Epithelial cell of prostate (primary cell): ENCODE measurements at regions not wholly inside any gene's neighbourhood (a gene's known extent, or its start where the extent isn't known, plus 50 kb on each side); places are given as distances from the start of the nearest gene placed in this dataset.

Source experiments
- DNase-seq: peaks from one replicate; pipeline ENCODE4 v3.0.0-alpha.2; 2011; ENCODE audit warnings: low read depth, low spot score
- H3K27ac ChIP-seq: fragments of 450-650 bp; 2 replicates; pipeline ENCODE4 v1.5.1; 2017; ENCODE audit warnings: mild to moderate bottlenecking

GRCh38 chr3:34832865-34833508 lies 806.3 kb upstream of the ARPP21 start:
- H3K27ac ChIP-seq = no peak overlapping the region
- DNase-seq = no peak

DNA sequence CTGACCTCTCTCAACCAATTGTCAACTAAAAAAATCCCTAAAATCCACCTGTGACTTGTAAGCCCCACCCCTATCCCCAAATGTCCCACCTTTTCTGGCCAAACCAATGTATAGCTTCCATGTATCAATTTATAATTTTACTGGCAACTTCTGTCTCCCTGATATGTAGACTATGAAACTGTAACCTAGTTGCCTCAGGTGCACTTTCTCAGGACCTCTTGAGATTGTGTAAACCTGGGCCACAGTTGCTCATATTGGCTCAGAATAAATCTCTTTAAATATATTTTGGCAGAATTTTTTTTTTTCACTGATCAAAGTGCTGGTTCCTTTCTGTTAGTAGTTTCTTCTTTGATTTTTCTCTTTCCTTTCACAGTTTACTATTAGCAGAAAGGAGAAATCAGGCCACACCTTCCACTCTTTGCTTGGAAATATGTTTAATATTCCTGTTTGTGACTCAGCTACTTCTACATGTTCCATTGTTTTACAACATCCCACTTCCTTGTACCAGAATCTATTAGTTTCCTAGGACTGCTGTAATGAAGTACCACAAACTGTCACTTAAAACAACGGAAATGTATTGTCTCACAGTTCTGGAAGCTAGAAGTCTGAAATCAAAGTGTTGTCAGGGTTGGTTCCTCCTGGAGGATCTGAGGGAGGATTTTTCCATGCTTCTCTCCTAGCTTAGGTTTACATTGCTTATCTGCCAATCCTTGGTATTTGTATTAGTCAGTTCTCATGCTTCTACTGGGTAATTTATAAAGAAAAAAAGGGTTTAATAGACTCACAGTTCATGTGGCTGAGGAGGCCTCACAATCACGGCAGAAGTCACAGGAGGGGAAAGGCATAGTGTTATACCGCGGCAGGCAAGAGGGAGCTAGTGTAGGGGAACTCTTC lies 801.2 kb upstream of the ARPP21 start:
- H3K27ac ChIP-seq = no peak overlapping the region
- DNase-seq = no peak

DNA sequence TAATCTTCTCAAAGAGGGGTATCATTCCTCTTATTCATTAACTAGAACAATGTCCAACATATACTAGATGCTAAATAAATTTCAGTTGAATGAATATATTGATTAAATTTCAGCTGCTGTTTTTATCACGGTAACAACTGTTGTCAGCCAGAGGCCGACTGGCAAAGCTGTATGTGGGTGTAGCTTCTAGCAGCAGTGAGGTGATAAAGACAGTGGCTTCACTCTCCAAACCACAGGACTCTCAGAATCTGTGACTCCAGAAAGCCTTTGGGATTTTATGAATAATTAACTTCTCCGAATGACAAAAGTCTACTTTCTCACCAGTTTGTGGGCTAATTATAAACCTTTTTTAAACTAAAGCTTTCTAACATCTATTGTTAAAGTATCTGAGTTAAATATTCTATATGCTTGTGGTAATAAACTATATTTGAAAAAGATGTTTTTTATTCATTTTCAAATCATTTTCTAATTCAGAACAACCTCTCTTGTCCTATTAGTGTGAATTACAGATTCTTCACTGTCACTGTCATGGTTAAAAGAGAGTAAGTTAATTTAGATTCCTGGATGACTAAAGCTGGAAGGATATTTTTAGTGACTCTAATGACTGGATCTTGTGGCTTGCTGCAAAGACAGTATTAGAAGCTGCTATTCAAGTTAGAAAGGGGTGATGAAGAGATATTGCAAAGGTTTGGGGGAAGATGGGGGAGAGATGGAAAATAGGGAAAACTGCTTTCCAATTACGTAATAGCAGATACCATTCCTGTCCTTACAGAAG lies 796.4 kb upstream of the ARPP21 start:
- no peak for DNase-seq
- no peak overlapping the region for H3K27ac ChIP-seq

- DNase-seq = no peak
- H3K27ac ChIP-seq = no peak overlapping the region
Observed at GRCh38 chr3:34844323-34844620, 795.1 kb upstream of the ARPP21 start.

GRCh38 chr3:34851137-34851536 lies 788.2 kb upstream of the ARPP21 start:
- H3K27ac ChIP-seq = no peak overlapping the region
- DNase-seq = no peak

DNA sequence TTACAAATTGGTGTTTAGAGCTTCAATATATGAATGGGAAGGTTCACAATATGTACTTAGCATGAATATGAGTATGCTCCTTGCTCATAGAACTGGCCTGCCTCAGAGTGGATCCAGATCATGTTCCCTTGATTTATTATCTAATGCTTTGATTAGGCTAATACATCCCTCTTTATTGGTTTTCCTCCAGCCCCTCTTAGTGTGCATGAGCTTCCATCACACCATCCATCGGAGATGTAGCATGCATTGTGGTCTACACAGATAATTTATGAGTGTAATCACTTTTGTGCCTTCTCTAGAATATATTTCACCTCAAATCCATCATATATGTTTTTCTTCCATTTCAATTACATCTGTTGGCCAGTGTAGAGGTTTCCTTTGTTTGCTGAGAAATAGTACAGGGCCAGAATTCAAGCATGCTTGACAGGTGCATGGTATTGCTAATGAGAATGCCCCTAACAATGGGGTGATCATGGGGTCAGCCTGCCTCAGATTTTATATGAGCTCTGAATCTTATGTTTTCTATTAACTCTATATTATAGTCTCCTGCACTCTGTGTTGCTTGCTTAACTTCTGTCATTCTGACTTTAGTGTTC lies 786.4 kb upstream of the ARPP21 start:
- no peak overlapping the region for H3K27ac ChIP-seq
- DNase-seq = no peak

- H3K27ac ChIP-seq = no peak overlapping the region
- DNase-seq = no peak
Observed at GRCh38 chr3:34856081-34856947, 783.0 kb upstream of the ARPP21 start.

DNA sequence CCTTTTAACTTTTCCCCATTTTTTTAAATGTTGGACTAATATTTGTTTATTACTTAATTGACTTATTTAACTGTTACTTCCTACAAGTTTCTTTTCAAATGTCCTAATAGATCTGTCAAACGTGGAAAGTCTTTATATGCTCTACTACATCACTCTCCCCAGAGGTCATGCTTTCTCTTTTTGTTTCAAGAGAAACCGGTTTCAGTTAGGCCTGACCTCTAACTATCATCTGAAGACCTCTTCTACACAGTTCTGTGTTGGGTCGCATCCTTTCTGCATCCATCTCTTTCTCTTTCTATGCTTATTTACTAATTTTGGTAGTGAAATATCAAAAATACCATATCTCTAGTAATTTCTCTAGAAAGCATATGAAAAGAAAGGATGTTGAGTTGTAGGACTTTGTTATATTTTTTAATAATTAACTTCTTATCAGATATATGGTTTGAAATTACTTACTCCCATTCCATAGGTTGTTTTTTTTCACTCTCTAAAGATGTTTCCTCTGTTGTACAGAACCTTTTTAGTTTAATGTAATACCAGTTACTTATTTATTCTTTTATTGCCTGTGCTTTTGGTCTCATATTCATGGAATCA lies 781.2 kb upstream of the ARPP21 start:
- no peak for DNase-seq
- H3K27ac ChIP-seq = no peak overlapping the region

DNA sequence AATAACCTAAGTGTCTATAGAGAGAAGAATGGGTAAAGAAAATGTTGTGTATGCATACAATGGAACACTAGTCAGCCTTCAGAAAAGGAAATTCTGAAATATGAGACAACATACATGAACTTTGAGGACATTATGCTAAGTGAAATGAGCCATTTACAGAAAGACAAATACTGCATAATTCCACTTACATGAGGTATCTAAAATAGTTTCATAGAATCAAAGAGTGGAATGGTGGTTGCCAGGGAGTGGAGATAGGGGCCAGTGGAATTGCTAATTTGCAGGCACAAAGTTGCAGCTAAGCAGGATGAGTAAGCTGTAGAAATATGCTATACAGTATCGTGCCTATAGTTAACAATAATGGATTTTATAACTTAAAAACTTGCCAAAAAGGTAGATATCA lies 779.6 kb upstream of the ARPP21 start:
- no peak for DNase-seq

GRCh38 chr3:34862456-34862855 lies 776.9 kb upstream of the ARPP21 start:
- no peak for DNase-seq

More for the DNA sequence above, 779.6 kb upstream of the ARPP21 start:
- no peak overlapping the region for H3K27ac ChIP-seq

DNA sequence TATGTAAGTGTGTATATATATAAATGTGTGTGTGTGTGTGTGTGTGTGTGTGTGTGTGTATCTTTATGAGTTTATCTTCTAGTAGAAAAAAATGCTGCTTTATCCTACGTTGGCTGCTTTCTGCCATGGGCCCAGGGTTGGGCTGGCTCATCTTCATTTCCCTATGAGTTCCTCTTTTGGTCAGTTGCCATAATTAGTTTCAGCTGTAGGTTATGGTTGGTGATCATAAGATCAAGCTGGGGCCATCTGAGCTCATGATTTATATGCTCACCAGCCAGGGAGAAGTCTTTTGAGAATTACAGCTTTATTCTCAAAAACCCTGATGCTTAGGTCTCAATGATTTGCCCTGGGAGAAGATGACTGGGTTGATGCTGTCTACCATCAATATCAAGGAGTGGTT lies 775.8 kb upstream of the ARPP21 start:
- no peak overlapping the region for H3K27ac ChIP-seq
- no peak for DNase-seq

More at GRCh38 chr3:34862456-34862855, 776.9 kb upstream of the ARPP21 start:
- H3K27ac ChIP-seq = no peak overlapping the region

DNA sequence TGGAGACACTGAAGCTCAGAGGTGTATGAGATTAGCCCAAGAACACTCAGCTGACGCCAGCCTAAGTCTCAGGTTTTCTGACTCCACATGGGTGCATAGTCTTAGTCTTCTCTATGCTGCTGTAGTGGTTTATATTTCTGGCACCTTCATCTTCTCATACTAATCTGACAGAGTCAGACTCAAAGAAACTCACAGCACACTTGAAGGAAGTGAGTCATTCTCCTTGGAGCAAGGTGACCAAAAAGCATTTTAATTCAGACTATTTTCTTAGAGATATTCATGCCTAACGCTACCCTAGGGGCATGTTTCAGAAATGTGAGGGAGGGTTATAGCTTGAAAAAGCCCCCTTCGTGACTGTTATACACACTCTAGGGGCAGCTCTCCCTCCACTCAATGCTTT lies 775.3 kb upstream of the ARPP21 start:
- DNase-seq = no peak

DNA sequence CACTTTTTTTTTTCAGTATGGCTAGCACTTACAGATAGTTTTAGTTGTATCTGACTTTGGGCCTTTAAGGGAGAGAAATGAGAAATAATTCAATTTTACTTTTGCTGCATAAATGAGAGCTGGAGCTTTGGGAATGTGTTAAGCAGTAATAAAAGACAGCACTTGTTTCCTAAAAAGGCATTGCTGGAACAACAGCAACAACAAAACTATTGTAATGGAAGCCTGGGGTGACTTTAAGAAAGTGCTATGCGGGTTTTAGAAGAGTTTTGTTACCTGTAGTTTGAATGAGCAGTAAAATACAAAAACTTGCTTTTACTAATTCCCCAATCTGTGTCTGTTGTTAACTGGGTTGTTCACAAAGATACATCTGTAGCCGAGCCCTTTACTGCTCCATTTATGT lies 774.0 kb upstream of the ARPP21 start:
- DNase-seq = no peak
- H3K27ac ChIP-seq = no peak overlapping the region

More for the DNA sequence above, 775.3 kb upstream of the ARPP21 start:
- no peak overlapping the region for H3K27ac ChIP-seq

- no peak overlapping the region for H3K27ac ChIP-seq
Observed at GRCh38 chr3:34868935-34869334, 770.4 kb upstream of the ARPP21 start.

DNA sequence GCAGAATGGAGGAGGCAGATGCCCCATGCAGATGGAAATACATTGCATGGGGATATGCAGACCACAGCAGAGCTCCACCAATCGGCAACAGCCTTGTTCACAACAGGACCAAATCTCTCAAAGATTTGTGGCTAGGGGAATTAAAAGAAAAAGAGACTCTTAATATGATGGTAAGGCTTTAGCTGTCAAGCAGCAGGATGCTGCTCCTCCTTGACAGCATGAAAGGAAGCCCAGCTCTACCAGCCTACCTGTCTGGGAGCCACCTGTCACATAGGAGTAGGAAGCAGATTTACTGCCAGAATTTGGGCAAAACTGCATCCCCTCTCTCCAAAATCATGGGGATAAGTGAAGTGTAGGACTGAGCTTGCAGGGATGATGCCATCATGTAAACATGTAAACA lies 769.6 kb upstream of the ARPP21 start:
- no peak for DNase-seq
- no peak overlapping the region for H3K27ac ChIP-seq

More at GRCh38 chr3:34868935-34869334, 770.4 kb upstream of the ARPP21 start:
- no peak for DNase-seq

GRCh38 chr3:34872406-34872805 lies 766.9 kb upstream of the ARPP21 start:
- no peak for DNase-seq
- H3K27ac ChIP-seq = no peak overlapping the region

- DNase-seq = no peak
- H3K27ac ChIP-seq = no peak overlapping the region
Observed at GRCh38 chr3:34876997-34877396, 762.3 kb upstream of the ARPP21 start.

GRCh38 chr3:34878488-34878887 lies 760.8 kb upstream of the ARPP21 start:
- DNase-seq = no peak

GRCh38 chr3:34881026-34881425 lies 758.3 kb upstream of the ARPP21 start:
- no peak for DNase-seq
- H3K27ac ChIP-seq = no peak overlapping the region

More at GRCh38 chr3:34878488-34878887, 760.8 kb upstream of the ARPP21 start:
- no peak overlapping the region for H3K27ac ChIP-seq
